HUES48 (cell line): ENCODE measurements at regions not wholly inside any gene's neighbourhood (a gene's known extent, or its start where the extent isn't known, plus 50 kb on each side); places are given as distances from the start of the nearest gene placed in this dataset.

ENCODE experiments used
- H3K27ac ChIP-seq: one replicate; pipeline ENCODE4 v1.7.0; 2013; ENCODE audit warnings: low read depth, low read length, inconsistent platforms
- H3K27me3 ChIP-seq: 2 replicates; pipeline ENCODE4 v1.6.1; 2013; ENCODE audit warnings: mild to moderate bottlenecking, low read length; ENCODE audit not compliant: control insufficient read depth, insufficient read depth
- H3K36me3 ChIP-seq: 2 replicates; pipeline ENCODE4 v1.6.1; 2013; ENCODE audit warnings: low read length; ENCODE audit not compliant: control insufficient read depth, insufficient read depth
- H3K4me1 ChIP-seq: 2 replicates; pipeline ENCODE4 v1.6.1; 2013; ENCODE audit warnings: mild to moderate bottlenecking, low read length; ENCODE audit not compliant: control insufficient read depth, insufficient read depth
- H3K4me3 ChIP-seq: 2 replicates; pipeline ENCODE4 v1.5.1; 2013; ENCODE audit warnings: mild to moderate bottlenecking, low read depth, low read length
- H3K9ac ChIP-seq: 2 replicates; pipeline ENCODE4 v1.6.1; 2013; ENCODE audit warnings: mild to moderate bottlenecking, low read depth, low read length, moderate library complexity
- H3K9me3 ChIP-seq: 2 replicates; pipeline ENCODE4 v1.6.1; 2013; ENCODE audit warnings: low read length; ENCODE audit not compliant: control insufficient read depth, insufficient read depth

DNA sequence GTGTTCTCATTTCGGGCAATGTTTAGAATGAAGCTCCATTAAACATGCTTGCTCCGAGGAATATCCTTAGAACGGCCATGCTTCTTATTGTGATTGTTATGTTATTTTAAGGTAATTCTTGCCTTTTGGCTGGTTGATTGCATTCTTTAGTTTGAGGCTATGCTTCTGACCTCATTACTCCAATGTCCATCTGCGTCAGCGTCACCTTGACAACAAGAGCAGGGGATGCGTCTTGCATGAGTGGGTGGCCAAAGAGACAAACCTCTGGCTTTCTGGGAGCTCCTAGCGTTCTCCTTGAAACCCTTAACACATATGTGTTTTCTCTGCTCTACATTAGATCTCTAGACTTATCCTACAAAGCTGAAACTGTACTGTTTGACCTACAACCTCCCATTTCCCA lies 184.3 kb downstream of the THBS2 start:
- Histone ChIP-seq H3K27me3 (no peaks in the 10 kb centered on the region), H3K27ac (no peak overlapping the region), H3K36me3 (no peaks in the 10 kb centered on the region), H3K4me1 (no peaks in the 10 kb centered on the region), H3K4me3 (no peak overlapping the region), H3K9me3 (no peaks in the 10 kb centered on the region), H3K9ac (no peak overlapping the region)

DNA sequence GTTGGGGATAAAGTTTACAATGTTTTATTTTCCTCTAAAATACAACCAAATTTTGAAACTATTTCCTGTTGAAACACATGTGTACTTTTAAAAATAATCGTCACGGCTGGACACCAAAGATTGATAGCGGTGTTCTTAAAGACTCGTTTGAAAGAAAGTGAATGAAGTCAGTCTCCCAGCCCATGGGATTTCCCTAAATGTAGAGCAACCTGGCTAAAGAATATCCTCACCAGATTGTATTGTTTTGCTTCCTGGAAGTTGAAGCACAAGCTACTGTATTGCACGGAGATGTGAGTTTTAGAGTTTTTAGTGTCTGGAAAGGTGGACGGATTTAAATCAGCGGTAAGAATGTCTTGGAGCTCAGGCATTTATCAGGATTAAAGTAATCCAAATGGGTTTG lies 189.5 kb downstream of the THBS2 start:
- no peak overlapping the region for H3K4me3 ChIP-seq
- H3K9ac ChIP-seq: no peak overlapping the region
- H3K4me1 ChIP-seq: no peaks in the 10 kb centered on the region
- H3K27ac ChIP-seq: no peak overlapping the region
- H3K9me3 ChIP-seq: peaks cover 3% of the 10 kb centered on the region; the same call in 1 of the 2 replicates
- H3K27me3 ChIP-seq: no peaks in the 10 kb centered on the region
- no peaks in the 10 kb centered on the region for H3K36me3 ChIP-seq

DNA sequence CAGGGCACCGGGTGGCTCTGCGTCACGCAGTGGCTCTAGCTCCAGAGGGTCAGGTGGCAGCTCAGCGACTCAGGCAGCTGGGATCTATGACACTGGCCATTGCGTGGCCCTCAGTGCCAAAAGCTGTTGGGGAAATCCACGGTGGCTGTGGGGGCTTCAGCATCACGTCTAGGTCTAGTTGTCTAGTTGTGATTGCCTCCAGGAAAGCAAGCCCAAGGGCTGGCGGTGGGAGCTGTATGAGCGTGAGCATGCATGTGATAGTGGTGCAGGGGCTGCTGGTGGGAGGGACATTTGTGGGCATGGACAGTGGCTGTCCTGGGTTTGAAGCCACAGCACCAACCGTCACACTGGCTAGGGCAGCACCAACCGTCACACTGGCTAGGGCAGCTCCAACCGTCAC lies 191.4 kb downstream of the THBS2 start:
- peaks cover 3% of the 10 kb centered on the region; the same call in 1 of the 2 replicates for H3K9me3 ChIP-seq
- H3K4me1 ChIP-seq: no peaks in the 10 kb centered on the region
- H3K9ac ChIP-seq: no peak overlapping the region
- no peak overlapping the region for H3K27ac ChIP-seq
- H3K27me3 ChIP-seq: no peaks in the 10 kb centered on the region
- no peaks in the 10 kb centered on the region for H3K36me3 ChIP-seq
- H3K4me3 ChIP-seq: no peak overlapping the region

DNA sequence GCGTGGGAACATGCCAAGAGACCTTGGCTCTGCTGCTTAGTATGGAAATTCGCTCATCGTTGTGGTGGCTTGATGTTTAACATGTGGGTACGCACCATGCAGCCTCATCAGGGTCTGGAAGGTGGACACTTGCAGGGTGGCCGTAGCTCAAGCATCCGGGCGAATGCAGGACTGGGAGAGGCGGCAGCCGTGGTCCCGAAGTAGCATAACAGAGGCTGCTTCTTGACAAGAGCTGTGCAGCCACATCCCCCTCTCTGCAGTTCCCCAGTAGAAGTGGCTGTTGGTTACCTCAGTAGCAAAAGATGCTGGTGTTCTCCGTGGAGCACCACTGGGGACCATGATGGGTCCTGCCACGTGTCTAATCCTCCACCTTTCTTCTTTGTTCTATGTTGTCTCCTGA lies 195.0 kb downstream of the THBS2 start:
- no peak overlapping the region for H3K4me3 ChIP-seq
- no peak overlapping the region for H3K9ac ChIP-seq
- H3K27me3 ChIP-seq: no peaks in the 10 kb centered on the region
- no peaks in the 10 kb centered on the region for H3K36me3 ChIP-seq
- no peaks in the 10 kb centered on the region for H3K4me1 ChIP-seq
- H3K27ac ChIP-seq: no peak overlapping the region
- peaks cover 3% of the 10 kb centered on the region; the same call in 1 of the 2 replicates for H3K9me3 ChIP-seq

DNA sequence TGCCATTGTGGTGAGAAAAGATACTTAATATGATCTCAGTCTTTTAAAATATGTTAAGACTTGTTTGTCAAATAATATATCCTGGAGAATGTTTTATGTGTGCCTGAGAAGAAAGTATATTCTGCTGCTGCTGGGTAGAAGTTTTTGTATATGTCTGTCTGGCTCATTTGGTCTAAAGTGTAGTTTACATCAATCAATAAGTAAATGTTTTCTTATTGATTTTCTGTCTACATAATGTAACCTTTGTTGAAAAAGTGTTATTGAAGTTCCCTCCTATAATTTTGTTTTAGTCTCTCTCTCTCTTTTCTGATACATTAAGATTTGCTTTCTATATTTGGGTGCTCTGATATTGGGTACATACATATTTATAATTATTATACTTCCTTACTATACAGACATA lies 201.2 kb downstream of the THBS2 start:
- Histone ChIP-seq H3K27ac (no peak overlapping the region), H3K36me3 (no peaks in the 10 kb centered on the region), H3K27me3 (no peaks in the 10 kb centered on the region), H3K9me3 (no peaks in the 10 kb centered on the region), H3K4me3 (no peak overlapping the region), H3K4me1 (no peaks in the 10 kb centered on the region), H3K9ac (no peak overlapping the region)

DNA sequence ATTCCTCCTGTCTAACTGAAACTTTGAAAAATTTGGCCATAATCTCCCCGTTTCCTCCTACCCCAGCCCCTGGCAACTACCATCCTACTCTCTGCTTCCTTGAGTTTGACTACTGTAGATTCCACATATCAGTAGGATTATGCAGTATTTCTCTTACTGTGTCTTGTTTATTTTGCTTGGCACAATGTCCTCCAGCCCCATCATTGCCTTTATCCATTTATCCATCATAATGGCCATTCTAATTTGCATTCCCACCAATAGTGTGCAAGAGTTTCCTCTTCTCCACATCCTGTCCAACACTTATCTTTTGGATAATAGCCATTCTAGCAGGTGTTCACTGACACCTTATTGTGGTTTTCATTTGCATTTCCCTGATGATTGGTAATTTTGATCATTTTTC lies 202.3 kb downstream of the THBS2 start:
- Histone ChIP-seq H3K36me3 (no peaks in the 10 kb centered on the region), H3K27me3 (no peaks in the 10 kb centered on the region), H3K27ac (no peak overlapping the region), H3K9ac (no peak overlapping the region), H3K4me3 (no peak overlapping the region), H3K4me1 (no peaks in the 10 kb centered on the region), H3K9me3 (no peaks in the 10 kb centered on the region)

DNA sequence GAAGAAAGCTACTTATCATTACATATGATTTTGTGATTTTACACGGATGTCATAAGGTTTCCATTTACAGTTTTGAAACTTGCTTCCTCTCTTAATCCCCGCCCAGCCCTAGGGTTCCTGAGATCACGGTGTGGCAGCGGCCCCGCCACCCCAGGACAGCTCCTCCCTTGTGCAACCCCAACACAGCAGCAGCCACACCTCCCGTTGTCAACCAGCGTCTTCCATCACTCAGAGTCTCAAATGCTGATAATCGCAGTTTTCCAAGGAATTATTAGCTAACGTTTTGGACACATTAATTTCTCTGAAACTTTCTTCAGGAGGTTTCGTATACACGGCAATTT lies 204.8 kb downstream of the THBS2 start:
- no peak overlapping the region for H3K4me3 ChIP-seq
- H3K9me3 ChIP-seq: no peaks in the 10 kb centered on the region
- H3K9ac ChIP-seq: no peak overlapping the region
- no peaks in the 10 kb centered on the region for H3K27me3 ChIP-seq
- H3K27ac ChIP-seq: no peak overlapping the region
- no peaks in the 10 kb centered on the region for H3K4me1 ChIP-seq
- no peaks in the 10 kb centered on the region for H3K36me3 ChIP-seq

DNA sequence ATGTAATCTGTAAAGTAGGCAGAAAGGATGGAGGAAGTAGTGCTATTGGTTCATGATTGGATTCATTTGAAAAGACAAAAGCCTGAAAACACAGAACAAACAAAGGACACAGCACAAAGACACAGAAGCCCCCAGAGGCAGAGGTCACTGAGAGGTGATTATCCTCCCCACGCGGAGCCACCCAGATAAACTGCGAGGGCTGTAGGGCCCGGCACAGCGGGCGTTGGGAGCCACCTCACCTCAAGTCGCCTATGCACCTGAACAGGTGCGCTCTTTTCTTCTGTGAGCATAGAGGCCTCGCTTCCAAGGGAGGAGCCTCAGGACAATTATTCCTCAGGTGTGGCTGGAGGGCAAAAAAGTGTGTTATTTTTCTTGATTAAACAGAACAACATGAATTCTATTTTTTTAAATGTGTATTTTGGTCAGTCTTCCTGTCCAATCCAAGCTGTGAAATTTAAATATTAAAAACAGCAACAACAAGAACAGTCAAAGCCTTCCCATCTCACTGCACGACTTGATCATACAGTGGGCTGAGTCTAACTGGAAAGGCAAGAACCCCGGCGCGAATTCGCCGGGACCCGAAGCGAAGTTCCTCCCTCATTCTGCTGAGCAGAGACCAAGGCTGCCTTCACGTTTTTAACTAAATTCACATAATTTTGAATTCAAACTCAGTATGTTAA lies 205.3 kb downstream of the THBS2 start:
- no peaks in the 10 kb centered on the region for H3K4me1 ChIP-seq
- no peak overlapping the region for H3K27ac ChIP-seq
- no peaks in the 10 kb centered on the region for H3K27me3 ChIP-seq
- no peaks in the 10 kb centered on the region for H3K36me3 ChIP-seq
- no peaks in the 10 kb centered on the region for H3K9me3 ChIP-seq
- H3K4me3 ChIP-seq: no peak overlapping the region
- H3K9ac ChIP-seq: no peak overlapping the region

DNA sequence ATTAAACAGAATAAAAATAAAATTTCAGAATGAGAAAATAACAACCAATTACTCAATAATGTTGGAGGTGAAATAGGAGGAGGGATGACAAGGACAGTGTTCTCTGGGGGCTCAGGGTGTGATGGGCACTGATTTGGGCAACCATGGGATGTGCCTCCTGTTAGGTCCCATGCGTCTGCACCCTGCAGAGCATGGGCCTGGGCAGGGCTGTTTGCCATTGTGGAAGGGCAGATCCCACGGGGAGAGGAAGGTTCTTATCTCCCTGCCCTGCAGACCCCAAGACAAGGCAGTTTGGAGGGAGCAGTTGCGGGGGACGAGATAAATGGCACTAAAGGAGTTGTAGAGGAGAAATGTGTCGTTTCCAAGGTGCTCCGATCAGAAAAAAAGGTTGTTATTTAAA lies 206.3 kb downstream of the THBS2 start:
- Histone ChIP-seq H3K4me1 (no peaks in the 10 kb centered on the region), H3K9ac (no peak overlapping the region), H3K27me3 (no peaks in the 10 kb centered on the region), H3K9me3 (no peaks in the 10 kb centered on the region), H3K4me3 (no peak overlapping the region), H3K27ac (no peak overlapping the region), H3K36me3 (no peaks in the 10 kb centered on the region)

DNA sequence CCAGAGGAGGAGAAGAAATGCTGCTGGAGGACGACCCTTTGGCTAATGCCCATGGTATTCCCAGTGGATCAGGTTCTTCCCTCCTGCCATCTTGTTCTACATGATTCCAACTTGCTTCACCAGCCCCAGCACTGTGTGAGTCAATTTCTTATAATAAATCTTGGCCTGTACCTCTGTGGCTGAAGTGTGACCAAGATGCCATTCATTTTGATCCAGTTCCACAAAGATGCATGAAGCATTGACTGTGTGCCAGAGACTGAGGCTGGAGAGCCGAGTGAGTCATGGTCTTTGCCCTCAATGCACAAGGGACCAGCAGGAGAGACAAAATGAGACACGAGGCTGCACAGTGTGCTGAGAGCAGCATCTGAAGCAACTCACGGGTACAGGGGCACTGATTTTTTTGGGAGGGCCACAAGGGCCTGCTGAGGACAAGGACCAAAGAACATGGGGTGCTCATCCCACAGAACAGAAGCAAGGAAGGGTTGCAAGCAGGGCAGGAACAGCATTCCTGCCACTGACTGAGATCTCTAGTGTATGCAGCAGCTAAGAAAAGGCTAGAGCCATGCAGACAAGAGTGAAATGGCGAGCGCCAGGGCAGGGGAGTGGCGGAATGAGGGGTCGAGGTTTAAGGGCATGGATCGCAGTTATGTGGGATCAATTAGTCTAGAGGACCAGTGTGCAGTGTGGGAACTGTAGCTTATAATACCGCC lies 207.0 kb downstream of the THBS2 start:
- H3K27me3 ChIP-seq: no peaks in the 10 kb centered on the region
- no peak overlapping the region for H3K4me3 ChIP-seq
- H3K9me3 ChIP-seq: no peaks in the 10 kb centered on the region
- H3K4me1 ChIP-seq: no peaks in the 10 kb centered on the region
- no peaks in the 10 kb centered on the region for H3K36me3 ChIP-seq
- H3K9ac ChIP-seq: no peak overlapping the region
- no peak overlapping the region for H3K27ac ChIP-seq

DNA sequence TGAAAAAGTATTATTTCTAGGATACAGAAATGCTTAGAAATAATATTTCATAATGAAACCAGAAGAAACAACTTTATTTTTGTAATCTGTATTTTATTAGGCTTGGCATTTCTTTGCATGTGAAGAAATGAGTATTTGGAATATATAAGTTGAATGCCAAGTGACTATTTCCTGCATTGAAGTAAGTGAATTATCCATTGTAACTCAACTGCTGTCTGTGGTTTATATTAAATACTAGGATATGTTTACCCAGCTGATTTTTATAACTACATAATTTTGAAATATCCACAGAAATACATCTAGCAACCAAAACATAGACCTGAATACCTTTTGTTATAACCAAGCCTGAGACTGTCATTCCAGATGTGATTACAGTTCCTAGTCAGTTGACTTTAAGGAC lies 207.6 kb downstream of the THBS2 start:
- Histone ChIP-seq H3K4me1 (no peaks in the 10 kb centered on the region), H3K36me3 (no peaks in the 10 kb centered on the region), H3K27me3 (no peaks in the 10 kb centered on the region), H3K9ac (no peak overlapping the region), H3K4me3 (no peak overlapping the region), H3K27ac (no peak overlapping the region), H3K9me3 (no peaks in the 10 kb centered on the region)
